COLO829 (cell line): ENCODE measurements at regions not wholly inside any gene's neighbourhood (a gene's known extent, or its start where the extent isn't known, plus 50 kb on each side); places are given as distances from the start of the nearest gene placed in this dataset.

Experiments
- DNase-seq: peaks from one replicate; pipeline ENCODE4 v3.0.0; 2012; ENCODE audit warnings: low spot score

DNA sequence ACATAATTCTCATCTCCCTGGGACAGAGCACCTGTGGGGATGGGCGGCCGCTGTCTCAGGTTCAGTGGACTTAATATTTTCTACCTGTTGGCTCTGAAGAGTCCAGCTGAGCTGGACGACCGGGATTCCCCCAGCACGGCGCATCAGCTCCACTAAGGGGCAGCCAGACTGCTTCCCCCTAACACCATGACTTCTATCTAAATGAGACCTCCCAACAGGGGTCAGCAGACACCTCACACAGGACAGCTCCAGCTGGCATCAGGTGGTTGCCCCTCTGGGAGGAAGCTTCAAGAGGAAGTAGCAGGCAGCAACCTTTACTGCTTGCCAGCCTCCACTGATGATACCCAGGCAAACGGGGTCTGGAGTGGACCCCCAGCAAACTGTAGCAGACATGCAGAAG lies 226.0 kb upstream of the DSEL start:
- DNase-seq = no peak

DNA sequence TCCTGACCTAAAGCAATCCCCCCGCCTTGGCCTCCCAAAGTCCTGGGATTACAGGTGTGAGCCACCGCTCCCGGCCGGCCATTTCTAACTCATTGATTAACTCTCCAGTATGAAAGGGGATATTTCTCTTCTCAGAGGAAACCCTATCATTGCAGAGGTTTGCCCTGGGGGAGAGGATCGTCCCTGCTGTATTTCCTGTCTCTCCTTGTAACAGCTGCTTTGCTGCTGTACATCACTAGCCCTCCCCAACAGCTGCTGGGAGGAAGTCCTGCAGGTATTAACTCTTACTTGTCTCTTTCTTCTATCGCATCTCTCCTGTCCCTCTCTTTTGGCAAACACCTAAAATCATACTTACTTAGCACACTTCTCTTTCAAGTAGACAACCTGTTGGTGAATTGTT lies 219.0 kb upstream of the DSEL start:
- no peak for DNase-seq

DNA sequence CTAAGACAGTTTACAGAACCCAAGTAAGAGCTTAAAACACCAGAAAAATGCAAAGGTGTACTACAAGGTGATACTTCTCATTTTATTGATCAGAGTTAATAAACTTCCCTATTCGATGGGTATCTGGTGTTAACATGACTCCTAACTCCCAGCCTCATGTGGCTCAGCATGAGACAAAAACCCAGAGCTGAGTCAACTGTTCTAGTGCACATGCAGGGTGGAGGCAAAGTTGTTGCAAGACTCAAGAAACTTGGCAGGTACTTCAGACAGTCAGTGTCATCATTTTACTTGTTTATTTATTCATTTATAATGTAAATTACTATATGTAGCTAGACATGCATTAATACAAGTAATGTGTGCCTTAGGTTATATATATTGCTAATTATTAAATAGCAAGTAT lies 216.6 kb upstream of the DSEL start:
- no peak for DNase-seq

DNA sequence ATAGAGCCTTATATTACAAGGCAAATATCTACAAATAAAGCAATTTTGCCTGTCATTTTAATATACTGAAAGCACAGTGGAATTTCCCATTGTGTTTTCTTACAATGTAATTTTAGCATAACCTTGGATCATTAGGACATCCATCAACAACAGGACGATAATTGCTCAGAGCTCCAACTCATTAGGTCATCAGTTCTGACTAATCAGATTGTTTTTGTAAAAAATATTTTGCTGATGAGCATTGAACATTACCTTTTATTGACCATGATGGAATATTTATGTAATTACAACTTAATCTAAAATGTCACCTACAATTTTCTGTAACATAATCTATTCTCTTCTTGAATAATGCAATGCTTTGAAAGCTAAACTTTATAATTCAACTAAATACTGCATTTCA lies 215.3 kb upstream of the DSEL start:
- DNase-seq = no peak

DNA sequence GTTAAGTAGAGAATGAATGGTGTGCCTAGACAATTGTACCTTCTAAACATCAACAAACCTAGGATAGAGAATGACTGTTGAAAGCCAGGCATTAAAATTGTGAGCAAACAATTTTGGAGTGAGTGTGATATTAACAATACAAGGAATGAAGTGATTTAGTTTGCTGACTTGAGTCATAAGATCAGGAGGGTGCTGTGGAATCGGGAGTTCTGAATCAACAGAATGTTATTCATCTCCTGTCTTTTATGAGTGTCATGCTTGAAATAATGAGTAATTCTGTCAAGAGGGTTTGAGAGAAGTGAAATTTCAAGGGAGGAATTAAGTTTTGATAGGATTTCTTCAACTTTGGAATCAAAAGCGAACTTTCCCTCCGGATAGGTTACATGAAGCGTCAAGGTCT lies 214.4 kb upstream of the DSEL start:
- no peak for DNase-seq

DNA sequence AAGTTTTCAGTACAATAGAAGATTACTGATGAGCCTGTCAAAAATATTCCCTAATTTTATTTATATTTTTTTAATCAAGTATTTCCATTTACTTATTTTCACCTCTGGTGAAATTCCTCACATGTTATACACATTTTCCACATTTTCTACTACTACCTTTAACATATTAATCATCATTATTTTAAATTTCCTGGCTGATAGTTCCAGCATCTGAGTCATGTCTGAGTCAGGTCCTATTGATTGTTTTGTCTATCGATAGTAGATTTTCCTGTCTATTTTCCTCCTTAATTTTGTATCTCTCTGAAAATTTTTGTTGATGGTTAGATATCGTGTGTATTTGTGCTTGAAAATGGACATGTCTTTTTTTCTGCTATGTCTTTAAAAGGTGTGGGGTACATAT lies 211.8 kb upstream of the DSEL start:
- no peak for DNase-seq

DNA sequence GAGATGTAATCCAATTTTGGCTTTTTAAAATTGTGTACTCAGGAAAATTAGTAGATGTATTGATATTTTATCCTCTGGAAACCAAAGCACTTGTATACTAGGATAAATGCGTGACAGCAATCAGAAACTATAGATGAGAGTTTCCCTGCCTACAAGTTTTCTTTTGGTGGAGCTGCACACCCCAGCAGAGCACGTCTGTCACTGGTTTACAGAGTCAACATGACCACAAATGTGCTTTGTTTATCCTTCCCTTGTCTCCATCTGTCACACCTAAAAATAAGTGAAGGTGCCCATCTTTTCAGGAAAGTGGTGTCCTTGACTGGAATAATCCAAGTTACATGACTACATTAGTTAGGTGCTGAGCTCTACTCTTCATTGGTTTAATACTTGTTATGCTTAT lies 210.4 kb upstream of the DSEL start:
- no peak for DNase-seq

DNA sequence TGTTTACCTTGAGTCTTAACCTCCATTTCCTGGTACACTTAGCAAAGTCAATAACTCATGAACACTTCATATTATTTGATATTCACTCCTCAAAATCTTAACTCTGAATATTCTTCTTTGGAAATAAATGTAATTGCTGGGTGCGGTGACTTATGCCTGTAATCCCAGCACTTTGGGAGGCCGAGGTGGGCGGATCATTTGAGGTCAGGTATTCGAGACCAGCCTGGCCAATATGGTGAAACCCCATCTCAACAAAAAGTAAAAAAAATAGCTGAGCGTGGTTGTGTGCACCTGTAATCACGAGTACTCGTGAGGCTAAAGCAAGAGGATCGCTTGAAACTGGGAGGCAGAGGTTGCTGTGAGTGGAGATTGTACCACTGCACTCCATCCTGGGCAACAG lies 201.3 kb upstream of the DSEL start:
- DNase-seq = no peak

DNA sequence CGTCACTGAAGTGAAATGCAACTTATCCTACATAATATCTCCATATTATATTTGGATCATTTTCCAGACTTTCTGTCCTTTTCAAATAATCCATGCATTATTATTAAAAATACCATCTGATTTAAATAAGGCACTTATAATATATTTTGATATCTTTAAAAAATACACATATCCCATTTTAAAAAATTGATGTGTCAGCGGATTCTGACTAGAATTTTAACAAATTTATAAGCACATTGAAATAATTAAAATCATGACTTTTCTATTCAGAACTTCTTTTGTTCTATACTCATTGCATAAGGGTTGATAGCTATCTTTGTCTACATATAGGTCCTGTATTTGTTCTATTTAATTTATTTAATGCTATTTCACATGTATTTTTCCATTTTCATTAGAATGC lies 199.0 kb upstream of the DSEL start:
- DNase-seq = no peak

DNA sequence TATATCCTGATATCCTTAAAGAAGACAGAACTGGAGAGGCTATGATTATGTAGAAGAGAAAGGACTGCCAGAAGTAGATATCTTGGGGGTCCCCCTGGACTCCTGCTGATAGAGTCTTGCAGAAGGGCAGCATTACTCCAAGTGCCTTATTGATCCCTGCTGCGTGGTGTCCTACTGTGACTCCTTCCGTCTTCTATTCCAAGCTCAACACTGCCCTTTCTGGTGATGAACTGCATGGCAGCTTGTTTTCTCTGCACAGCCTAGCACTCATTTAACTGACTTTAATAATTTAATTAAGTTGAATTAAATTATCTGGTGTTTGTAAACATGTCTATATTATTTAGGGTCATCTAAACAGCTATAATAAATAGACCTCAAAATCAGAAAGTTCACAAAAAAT lies 194.1 kb upstream of the DSEL start:
- DNase-seq = no peak

DNA sequence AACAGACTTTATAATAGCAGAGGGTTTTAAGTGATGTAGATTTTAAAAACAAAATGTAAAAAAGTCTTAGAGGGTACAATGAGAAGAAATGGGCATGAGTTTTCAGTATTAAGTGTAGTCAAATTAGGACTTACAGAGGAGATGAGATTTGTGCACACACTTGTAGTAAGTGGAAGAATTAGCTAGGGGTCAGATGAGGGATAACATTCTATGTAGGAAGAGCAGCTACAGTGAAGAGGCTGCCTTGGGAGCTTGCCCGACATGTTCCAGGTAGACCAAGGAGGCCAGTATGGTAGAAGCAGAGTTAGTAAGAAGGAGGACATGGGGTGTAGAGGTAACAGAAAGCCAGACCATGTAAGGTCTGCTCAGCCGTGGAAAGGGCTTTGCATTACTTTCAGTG lies 189.2 kb upstream of the DSEL start:
- DNase-seq = no peak

DNA sequence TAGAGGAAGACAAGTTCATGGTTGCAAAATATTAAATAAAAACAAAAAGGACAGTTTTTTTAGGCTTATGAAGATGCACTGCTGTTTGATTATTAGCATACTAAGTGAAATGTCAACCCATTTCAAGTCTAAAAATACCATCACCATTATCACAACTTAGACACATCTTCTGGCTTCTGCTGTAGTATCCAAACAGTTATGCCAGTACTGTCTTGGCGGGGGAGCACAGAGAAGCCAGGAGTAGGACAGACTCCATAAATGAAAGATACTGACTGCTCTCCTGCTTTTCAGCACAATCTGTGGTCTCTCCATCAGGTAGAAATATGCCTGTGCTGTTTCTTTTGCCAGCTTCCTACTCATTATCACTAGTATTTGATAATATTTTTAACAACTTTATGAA lies 179.2 kb upstream of the DSEL start:
- no peak for DNase-seq

DNA sequence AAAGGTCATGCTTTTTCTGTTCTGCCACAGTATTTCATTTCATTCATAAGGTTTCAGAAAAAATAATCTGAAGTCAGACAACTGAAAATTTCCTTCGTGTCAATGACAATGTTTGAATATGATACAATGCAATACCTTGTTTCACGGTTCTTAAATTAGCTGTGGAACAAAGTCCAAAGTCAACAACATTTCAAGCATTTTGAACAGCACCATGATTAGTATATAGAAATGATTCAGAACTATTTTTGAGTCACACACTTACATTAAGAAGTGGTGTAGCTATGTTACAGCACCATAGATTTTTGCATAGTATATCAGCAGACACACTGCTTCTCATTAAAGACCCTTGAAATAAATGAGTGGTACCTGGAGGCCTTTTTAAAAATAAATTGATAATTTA lies 178.3 kb upstream of the DSEL start:
- DNase-seq = no peak

DNA sequence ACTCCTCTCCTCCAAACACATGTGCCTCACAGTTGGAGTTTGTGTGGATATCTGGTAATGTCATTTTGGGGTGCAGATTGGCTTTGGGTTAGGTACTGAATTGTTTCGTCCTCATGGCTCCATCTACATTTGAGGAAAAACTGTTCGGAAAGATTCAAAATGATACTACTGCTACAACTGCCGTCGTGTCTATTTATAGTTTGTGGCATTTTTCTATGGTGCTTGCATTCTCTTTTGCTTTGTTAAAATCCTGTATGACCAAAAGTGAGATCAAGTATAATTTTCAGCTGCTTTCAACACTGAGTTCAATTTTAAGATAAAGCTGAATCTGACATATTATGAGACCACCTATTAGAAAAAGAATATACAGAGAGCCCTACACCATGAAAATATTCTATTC lies 176.3 kb upstream of the DSEL start:
- no peak for DNase-seq

DNA sequence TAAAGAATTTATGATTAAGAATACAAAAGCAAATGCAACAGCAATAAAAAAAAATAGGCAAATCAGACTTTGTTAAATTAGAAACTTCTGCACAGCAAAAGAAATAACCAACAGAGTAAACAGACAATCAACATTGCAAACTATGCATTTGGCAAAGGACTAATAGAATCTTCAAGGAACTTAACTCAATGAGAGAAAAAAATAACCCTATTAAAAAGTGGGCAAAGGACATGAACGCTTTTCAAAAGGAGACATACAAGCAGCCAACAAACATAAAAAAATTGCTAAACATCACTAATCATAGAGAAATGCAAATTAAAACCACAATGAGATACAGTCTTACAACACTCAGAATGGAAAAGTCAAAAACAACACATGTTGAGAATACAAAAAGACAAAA lies 166.0 kb upstream of the DSEL start:
- DNase-seq = no peak

DNA sequence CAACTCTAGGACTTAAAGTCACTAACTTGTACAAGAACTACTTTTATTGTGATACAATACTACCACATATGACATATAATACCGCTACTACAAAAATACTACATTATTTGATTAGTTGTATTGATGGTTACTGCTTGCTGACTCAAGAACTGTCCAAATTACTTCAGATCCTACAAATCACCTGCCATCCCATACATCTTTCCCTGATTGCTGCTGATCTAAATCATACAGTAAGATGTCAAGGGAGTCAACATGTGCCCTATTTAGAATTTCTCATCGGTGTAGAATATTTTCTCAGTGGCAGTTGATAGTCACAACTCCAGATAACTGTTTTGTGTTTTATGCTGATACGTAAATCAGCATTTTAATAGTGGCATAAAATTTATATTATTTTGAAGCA lies 161.0 kb upstream of the DSEL start:
- no peak for DNase-seq

DNA sequence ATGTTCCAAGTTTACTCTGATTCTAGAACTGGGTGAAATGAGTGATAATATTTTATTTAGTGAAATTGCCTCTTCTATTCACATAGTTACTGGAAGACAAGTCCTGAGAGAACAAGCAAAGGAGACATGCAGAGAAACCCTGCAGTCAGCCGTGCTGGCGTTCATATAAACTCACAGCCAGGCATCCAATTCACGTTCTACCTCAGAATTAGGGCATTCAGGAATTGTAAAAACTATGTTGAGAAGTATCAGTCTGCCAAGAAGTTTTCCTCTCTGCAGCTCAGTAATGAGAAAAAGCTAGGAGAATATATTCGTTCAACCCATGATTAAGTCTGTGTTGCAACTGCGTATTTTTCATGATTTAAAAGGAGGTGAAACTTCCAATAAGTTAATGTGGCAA lies 156.2 kb upstream of the DSEL start:
- no peak for DNase-seq

DNA sequence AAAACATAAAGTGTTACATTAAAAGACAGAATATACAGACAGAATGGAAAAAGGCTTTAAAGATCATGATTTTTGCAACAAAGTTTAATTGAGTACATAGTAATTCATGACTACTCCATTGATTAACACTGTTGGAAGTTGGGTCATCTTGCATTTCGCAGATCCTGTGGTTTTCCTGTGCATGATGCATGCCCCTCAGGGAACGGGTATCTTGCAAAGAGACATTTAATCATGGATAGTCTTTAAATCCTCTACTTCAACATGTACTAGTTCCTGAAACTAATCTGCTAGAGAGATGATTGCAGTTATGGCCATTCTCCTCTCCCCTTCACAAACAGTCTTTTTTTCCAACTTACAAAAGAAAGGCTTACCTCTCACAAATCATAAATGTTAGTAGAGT lies 155.6 kb upstream of the DSEL start:
- DNase-seq = no peak

DNA sequence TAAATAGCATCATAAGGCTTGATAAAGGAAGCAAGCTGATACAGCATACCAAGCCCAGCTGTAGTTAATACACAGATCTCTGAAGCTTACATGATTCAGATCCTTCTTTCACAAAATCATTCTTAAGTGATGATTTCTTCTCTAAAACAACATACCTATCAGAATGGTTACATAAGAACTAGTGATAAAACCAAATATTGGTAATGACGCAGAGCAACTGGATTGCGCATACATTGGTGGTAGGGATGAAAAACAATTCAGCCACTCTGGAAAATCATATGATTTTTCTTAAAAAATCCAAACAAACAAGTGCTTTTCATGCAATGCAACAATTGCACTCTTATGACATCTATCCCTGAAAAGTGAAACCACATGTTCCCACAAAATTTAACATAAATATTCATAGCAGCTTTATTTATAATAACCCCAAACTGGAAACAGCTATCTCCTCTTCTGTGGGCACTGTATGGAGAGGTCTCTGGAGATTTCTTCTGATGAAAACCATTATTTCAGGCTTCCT lies 153.6 kb upstream of the DSEL start:
- DNase-seq = no peak

DNA sequence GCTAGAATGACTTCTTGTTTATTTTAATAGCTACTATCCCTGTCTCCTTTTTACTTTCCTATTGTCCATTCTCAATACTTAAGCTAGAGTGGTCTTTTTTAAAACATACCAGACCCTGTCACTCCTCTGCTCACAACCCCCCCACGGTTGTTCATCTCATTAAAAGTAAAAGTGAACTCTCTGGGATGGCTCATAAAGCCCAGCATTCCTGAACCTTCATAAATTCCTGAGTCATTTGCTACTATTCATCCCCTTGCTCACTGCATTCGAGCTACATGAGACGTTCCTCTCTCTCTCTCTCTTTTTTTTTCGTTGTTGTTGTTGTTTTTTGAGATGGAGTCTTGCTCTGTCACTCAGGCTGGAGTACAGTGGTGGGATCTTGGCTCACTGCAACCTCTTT lies 148.7 kb upstream of the DSEL start:
- DNase-seq = no peak

DNA sequence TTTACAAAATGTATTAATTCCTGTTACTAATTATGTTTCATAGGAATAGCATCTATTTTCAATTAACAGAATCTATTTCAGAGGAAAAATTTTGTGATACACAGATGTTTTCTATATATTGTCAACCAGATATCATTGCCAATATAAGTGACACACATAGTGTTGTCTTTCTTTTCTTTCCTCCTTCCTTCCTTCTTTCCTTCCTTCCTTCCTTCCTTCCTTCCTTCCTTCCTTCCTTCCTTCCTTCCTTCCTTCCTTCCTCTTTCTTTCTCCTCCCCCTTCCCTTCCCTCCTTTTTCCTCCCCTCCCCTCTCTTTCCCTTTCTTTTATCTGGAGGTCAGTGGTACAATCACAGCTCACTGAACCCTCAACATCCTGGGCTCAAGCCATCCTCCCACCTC lies 146.5 kb upstream of the DSEL start:
- DNase-seq = no peak

DNA sequence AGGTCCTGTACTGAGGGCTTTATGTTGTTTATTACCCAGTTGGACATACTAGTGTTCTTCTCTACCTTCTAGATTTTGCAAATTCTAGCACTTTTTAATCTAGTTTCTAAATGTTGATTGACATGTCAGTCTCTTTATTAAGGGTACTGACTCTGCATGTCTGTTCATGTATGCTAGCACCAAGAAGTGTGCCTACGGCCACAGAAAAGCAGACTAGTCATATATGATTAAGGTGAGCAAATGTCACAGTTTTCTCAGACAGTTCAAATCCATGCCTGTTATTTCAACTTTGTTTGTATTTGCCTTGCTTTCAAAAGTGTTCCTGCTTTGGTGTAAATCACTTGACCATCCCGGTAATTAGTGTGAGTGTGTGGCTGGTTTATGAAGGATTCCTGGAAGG lies 145.0 kb upstream of the DSEL start:
- no peak for DNase-seq

DNA sequence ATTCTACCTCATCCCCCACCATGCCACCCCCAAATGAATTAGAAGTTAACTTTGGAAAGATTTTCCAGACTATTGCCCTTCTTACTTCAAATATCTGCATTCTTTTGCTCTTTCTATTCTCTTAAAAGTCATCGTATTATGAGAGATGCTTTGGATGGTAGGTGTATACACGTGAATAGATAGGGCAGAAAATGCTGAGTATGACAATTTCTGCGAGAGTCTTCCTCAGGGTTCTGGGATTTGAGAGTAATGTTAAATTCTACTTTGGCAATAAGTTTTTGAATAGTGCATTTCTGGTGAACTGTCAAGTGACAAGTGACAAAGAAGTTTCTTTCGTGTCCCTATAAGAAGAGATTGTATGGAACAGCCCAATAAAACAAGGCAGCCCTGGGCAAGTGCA lies 137.6 kb upstream of the DSEL start:
- DNase-seq = no peak

DNA sequence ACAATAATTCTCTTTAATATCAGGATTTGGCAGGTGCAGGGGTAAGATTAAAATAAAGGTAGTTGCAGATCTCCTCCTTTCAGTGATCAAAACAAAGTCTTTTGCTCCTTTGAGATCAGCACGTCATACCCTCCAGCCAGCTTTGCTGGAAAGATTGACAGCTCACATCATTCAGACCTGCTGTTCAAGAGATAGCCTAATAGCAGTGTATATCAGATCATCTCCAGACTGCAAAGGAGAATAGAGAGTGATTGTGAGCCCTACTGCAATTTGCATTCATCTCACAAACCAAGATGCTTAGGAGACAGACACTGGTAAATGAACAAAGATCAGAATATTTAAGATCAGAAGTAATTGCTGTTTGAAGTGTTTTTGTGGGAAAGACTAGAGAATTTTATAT lies 135.8 kb upstream of the DSEL start:
- no peak for DNase-seq

DNA sequence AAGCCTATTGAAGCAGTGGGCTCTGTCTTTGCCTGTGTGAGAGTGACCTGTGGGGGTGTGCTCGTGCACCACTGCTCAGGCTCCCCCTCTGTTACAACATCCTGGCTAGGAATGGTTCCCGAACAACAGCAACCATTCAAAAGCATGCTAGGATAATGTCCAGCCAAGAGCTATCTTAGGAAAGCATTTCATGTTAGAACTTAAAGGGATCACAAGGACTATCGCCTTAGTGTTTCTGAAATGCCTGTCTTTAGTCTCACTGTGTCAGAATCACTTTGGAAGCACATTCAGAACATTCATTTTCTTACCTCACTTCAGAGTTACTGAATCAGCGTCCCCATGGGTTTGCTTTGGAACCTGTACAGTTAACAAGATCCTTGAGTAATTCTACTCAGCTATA lies 134.9 kb upstream of the DSEL start:
- DNase-seq = no peak
